PC-9 (cell line): ENCODE measurements at regions not wholly inside any gene's neighbourhood (a gene's known extent, or its start where the extent isn't known, plus 50 kb on each side); places are given as distances from the start of the nearest gene placed in this dataset.

Experiments used
- EZH2 ChIP-seq: fragments of 200-600 bp; sonication (generic); IDR thresholded peaks from 2 replicates; pipeline ENCODE4 v1.8.0; 2017; ENCODE audit warnings: antibody characterized with exemption, low read depth
- TF ChIP-seq, protein P1 (sequence below): fragments of 200-600 bp; sonication (generic); conservative IDR thresholded peaks from 2 replicates; pipeline ENCODE4 v1.6.1; 2017; ENCODE audit warnings: mixed run types, antibody characterized with exemption, mild to moderate bottlenecking, moderate library complexity

DNA sequence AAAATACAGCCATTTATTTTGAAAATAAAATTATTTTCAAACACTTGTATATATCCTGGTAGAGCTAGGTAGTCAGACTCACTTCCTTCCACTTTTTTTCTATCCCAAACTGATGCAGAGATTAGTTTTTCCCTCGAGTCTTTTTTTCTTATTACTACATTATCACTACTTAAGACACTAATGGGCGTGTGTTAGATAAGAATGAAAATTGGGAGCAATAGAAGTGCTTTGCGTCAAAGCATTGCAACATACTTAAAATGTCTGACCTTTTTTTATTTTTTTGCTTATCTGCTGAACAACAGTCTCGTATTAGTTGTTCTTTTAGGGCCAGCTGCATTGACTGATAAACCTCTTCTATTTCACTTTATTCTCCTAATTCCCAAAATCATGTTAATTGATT lies 1278.7 kb downstream of the CDH12 start:
- TF ChIP-seq, protein P1, sequence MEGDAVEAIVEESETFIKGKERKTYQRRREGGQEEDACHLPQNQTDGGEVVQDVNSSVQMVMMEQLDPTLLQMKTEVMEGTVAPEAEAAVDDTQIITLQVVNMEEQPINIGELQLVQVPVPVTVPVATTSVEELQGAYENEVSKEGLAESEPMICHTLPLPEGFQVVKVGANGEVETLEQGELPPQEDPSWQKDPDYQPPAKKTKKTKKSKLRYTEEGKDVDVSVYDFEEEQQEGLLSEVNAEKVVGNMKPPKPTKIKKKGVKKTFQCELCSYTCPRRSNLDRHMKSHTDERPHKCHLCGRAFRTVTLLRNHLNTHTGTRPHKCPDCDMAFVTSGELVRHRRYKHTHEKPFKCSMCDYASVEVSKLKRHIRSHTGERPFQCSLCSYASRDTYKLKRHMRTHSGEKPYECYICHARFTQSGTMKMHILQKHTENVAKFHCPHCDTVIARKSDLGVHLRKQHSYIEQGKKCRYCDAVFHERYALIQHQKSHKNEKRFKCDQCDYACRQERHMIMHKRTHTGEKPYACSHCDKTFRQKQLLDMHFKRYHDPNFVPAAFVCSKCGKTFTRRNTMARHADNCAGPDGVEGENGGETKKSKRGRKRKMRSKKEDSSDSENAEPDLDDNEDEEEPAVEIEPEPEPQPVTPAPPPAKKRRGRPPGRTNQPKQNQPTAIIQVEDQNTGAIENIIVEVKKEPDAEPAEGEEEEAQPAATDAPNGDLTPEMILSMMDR: no peak
- no peak for TF ChIP-seq EZH2
